SU-DHL-6 (cell line): ENCODE measurements at regions not wholly inside any gene's neighbourhood (a gene's known extent, or its start where the extent isn't known, plus 50 kb on each side); places are given as distances from the start of the nearest gene placed in this dataset.

ENCODE experiments used
- H2AFZ ChIP-seq: fragments of 200-600 bp; sonication (generic); 2 replicates; pipeline ENCODE4 v1.6.1; 2014; ENCODE audit warnings: low read depth, mild to moderate bottlenecking, moderate library complexity, mixed read lengths, antibody characterized with exemption, low read length; ENCODE audit not compliant: severe bottlenecking
- H3F3A ChIP-seq: fragments of 200-600 bp; shearing (Covaris generic); 2 replicates; pipeline ENCODE4 v1.6.0; 2016; ENCODE audit warnings: antibody characterized with exemption, mild to moderate bottlenecking; ENCODE audit not compliant: insufficient read depth
- H3K27ac ChIP-seq: fragments of 200-600 bp; sonication (generic); 2 replicates; pipeline ENCODE4 v1.5.1; 2016; ENCODE audit warnings: low read depth, mild to moderate bottlenecking, low read length, moderate library complexity, mixed read lengths
- H3K27me3 ChIP-seq: fragments of 200-600 bp; sonication (generic), shearing (Covaris generic); 2 replicates; pipeline ENCODE4 v1.6.0; 2014; ENCODE audit warnings: mild to moderate bottlenecking, low read length
- H3K36me3 ChIP-seq: fragments of 200-600 bp; sonication (generic); 2 replicates; pipeline ENCODE4 v1.6.1; 2014; ENCODE audit warnings: mild to moderate bottlenecking, low read length, mixed read lengths
- H3K4me2 ChIP-seq: fragments of 300-600, 200-600 bp; shearing (Covaris generic), sonication (generic); 2 replicates; pipeline ENCODE4 v1.6.0; 2014; ENCODE audit warnings: low read length, low read depth, mild to moderate bottlenecking; ENCODE audit not compliant: poor library complexity, severe bottlenecking
- H3K4me3 ChIP-seq: fragments of 200-600 bp; sonication (generic); 2 replicates; pipeline ENCODE4 v1.5.1; 2014; ENCODE audit warnings: antibody characterized with exemption, low read length, mild to moderate bottlenecking, mixed read lengths; ENCODE audit not compliant: insufficient read depth, poor library complexity, severe bottlenecking
- H3K79me2 ChIP-seq: fragments of 200-600 bp; sonication (generic); 2 replicates; pipeline ENCODE4 v1.6.1; 2014; ENCODE audit warnings: mild to moderate bottlenecking, low read length, moderate library complexity; ENCODE audit not compliant: insufficient read depth
- H3K9ac ChIP-seq: fragments of 200-600 bp; sonication (generic); 2 replicates; pipeline ENCODE4 v1.7.0; 2014; ENCODE audit warnings: mild to moderate bottlenecking, low read length
- H3K9me2 ChIP-seq: fragments of 200-600 bp; sonication (generic); replicated peaks from 2 replicates; pipeline ENCODE4 v1.6.1; 2014; ENCODE audit warnings: low read length; ENCODE audit not compliant: insufficient read depth
- H3K9me3 ChIP-seq: fragments of 200-600 bp; sonication (generic); 2 replicates; pipeline ENCODE4 v1.6.1; 2014; ENCODE audit warnings: low read length, mixed read lengths; ENCODE audit not compliant: insufficient read depth
- H4K20me1 ChIP-seq: fragments of 200-600 bp; sonication (generic); 2 replicates; pipeline ENCODE4 v1.6.1; 2014; ENCODE audit warnings: low read depth, mild to moderate bottlenecking, antibody characterized with exemption, low read length, moderate library complexity, mixed read lengths
- CTCF ChIP-seq: fragments of 200-600 bp; sonication (generic); IDR thresholded peaks from one replicate; pipeline ENCODE4 v1.5.1; 2017; ENCODE audit warnings: antibody characterized with exemption, mild to moderate bottlenecking, low read length, moderate library complexity; ENCODE audit not compliant: insufficient read depth, poor library complexity, severe bottlenecking
- EZH2phosphoT487 ChIP-seq: fragments of 200-600 bp; sonication (generic), shearing (Covaris generic); conservative IDR thresholded peaks from 2 replicates; pipeline ENCODE4 v1.6.1; 2018; ENCODE audit warnings: mild to moderate bottlenecking, antibody characterized with exemption, low read length, moderate library complexity, mixed read lengths

GRCh38 chr6:1504465-1504864, 105.2 kb upstream of the FOXC1 start:
- Histone ChIP-seq H3F3A (no peaks in the 10 kb centered on the region), H3K27ac (no peak overlapping the region), H2AFZ (no peak overlapping the region), H3K4me3 (no peak overlapping the region), H3K9me3 (no peaks in the 10 kb centered on the region), H3K9ac (no peak overlapping the region), H3K79me2 (no peaks in the 10 kb centered on the region), H4K20me1 (0 out of 2 replicates have a peak, but pooled peaks cover 4% of the 10 kb centered on the region), H3K36me3 (no peaks in the 10 kb centered on the region), H3K9me2 (no peaks in the 10 kb centered on the region), H3K4me2 (no peak overlapping the region), H3K27me3 (no peaks in the 10 kb centered on the region)
- no peak for TF ChIP-seq EZH2phosphoT487
- TF ChIP-seq CTCF = no peak

- Histone ChIP-seq H3K79me2 (no peaks in the 10 kb centered on the region), H3K9ac (no peak overlapping the region), H4K20me1 (0 out of 2 replicates have a peak, but pooled peaks cover 4% of the 10 kb centered on the region), H3K9me3 (no peaks in the 10 kb centered on the region), H3K27ac (no peak overlapping the region), H3K9me2 (no peaks in the 10 kb centered on the region), H2AFZ (no peak overlapping the region), H3F3A (no peaks in the 10 kb centered on the region), H3K4me3 (no peak overlapping the region), H3K36me3 (no peaks in the 10 kb centered on the region), H3K4me2 (no peak overlapping the region), H3K27me3 (no peaks in the 10 kb centered on the region)
- TF ChIP-seq EZH2phosphoT487 = no peak
- TF ChIP-seq CTCF = no peak
Measured at GRCh38 chr6:1507251-1507650, 102.5 kb upstream of the FOXC1 start.

- TF ChIP-seq CTCF (no peak), EZH2phosphoT487 (no peak)
- Histone ChIP-seq H2AFZ (no peak overlapping the region), H3K9me3 (no peaks in the 10 kb centered on the region), H3F3A (no peaks in the 10 kb centered on the region), H3K27me3 (no peaks in the 10 kb centered on the region), H3K27ac (no peak overlapping the region), H3K36me3 (no peaks in the 10 kb centered on the region), H3K9ac (no peak overlapping the region), H3K9me2 (no peaks in the 10 kb centered on the region), H3K4me2 (no peak overlapping the region), H3K79me2 (no peaks in the 10 kb centered on the region), H3K4me3 (no peak overlapping the region), H4K20me1 (no peaks in the 10 kb centered on the region)
Measured at GRCh38 chr6:1509241-1509640, 100.5 kb upstream of the FOXC1 start.

GRCh38 chr6:1510239-1510638, 99.5 kb upstream of the FOXC1 start:
- H3K27me3 ChIP-seq = no peaks in the 10 kb centered on the region
- no peak overlapping the region for H2AFZ ChIP-seq
- H3K36me3 ChIP-seq = no peaks in the 10 kb centered on the region
- no peaks in the 10 kb centered on the region for H4K20me1 ChIP-seq
- H3K79me2 ChIP-seq = no peaks in the 10 kb centered on the region
- H3K27ac ChIP-seq = no peak overlapping the region
- H3K4me3 ChIP-seq = no peak overlapping the region
- H3K4me2 ChIP-seq = no peak overlapping the region
- no peaks in the 10 kb centered on the region for H3K9me3 ChIP-seq
- no peaks in the 10 kb centered on the region for H3K9me2 ChIP-seq
- TF ChIP-seq CTCF (no peak), EZH2phosphoT487 (no peak)
- no peak overlapping the region for H3K9ac ChIP-seq
- no peaks in the 10 kb centered on the region for H3F3A ChIP-seq
